Neuronal stem cell (in vitro differentiated cells): ENCODE measurements at regions not wholly inside any gene's neighbourhood (a gene's known extent, or its start where the extent isn't known, plus 50 kb on each side); places are given as distances from the start of the nearest gene placed in this dataset.
"Not testable (repeated sequence)": the region's sequence is repeated elsewhere in the genome, so short reads cannot be mapped to it uniquely, and the experiment has no call there.

Source experiments
- DNase-seq: peaks from one replicate; pipeline ENCODE4 v3.0.0-alpha.2; 2013; ENCODE audit warnings: low spot score
- H2AFZ ChIP-seq: one replicate; pipeline ENCODE4 v1.6.1; 2013; ENCODE audit warnings: mild to moderate bottlenecking, low read length, inconsistent platforms
- H2AK5ac ChIP-seq: 2 replicates; pipeline ENCODE4 v1.6.1; 2013; ENCODE audit warnings: low read depth, mild to moderate bottlenecking, inconsistent platforms, low read length, moderate library complexity, mixed read lengths
- H2BK120ac ChIP-seq: 2 replicates; pipeline ENCODE4 v1.6.1; 2013; ENCODE audit warnings: low read depth, mild to moderate bottlenecking, inconsistent platforms, low read length, moderate library complexity, mixed read lengths
- H2BK12ac ChIP-seq: one replicate; pipeline ENCODE4 v1.6.1; 2013; ENCODE audit warnings: low read length, inconsistent platforms
- H2BK15ac ChIP-seq: 2 replicates; pipeline ENCODE4 v1.6.1; 2013; ENCODE audit warnings: mild to moderate bottlenecking, low read length, inconsistent platforms, mixed read lengths
- H2BK5ac ChIP-seq: one replicate; pipeline ENCODE4 v1.6.1; 2013; ENCODE audit warnings: inconsistent platforms, mild to moderate bottlenecking, low read length, moderate library complexity
- H3K14ac ChIP-seq: one replicate; pipeline ENCODE4 v1.6.1; 2013; ENCODE audit warnings: low read length, inconsistent platforms
- H3K18ac ChIP-seq: 2 replicates; pipeline ENCODE4 v1.6.1; 2013; ENCODE audit warnings: low read length, inconsistent platforms
- H3K23ac ChIP-seq: 2 replicates; pipeline ENCODE4 v1.6.1; 2013; ENCODE audit warnings: low read depth, mild to moderate bottlenecking, mixed read lengths, low read length, inconsistent platforms; ENCODE audit not compliant: poor library complexity
- H3K27ac ChIP-seq: replicated peaks from 3 replicates; pipeline ENCODE4 v1.5.1; 2013; ENCODE audit warnings: low read length, inconsistent platforms
- H3K27me3 ChIP-seq, 3 experiments: 2 replicates each; pipeline ENCODE4 v1.6.1; 2013; ENCODE audit warnings: low read length in 3 of 3, mild to moderate bottlenecking in 2 of 3, inconsistent platforms in 1 of 3, low read depth in 1 of 3, mixed read lengths in 1 of 3, moderate library complexity in 1 of 3; ENCODE audit not compliant: control insufficient read depth in 3 of 3, insufficient read depth in 3 of 3
- H3K36me3 ChIP-seq, 2 donors: replicated peaks in 1 of 2; 2 replicates each; pipeline ENCODE4 v1.6.1; 2013; ENCODE audit warnings: low read length in 2 of 2; ENCODE audit not compliant: control insufficient read depth in 2 of 2, insufficient read depth in 2 of 2
- H3K4ac ChIP-seq: 2 replicates; pipeline ENCODE4 v1.6.1; 2013; ENCODE audit warnings: inconsistent platforms, mild to moderate bottlenecking, low read length, moderate library complexity
- H3K4me1 ChIP-seq, 2 donors: 1 replicate in 1 of 2; 2 replicates in 1 of 2; pipeline ENCODE4 v1.6.1; 2013; ENCODE audit warnings: low read length in 2 of 2, low read depth in 1 of 2; ENCODE audit not compliant: control insufficient read depth in 2 of 2, insufficient read depth in 1 of 2
- H3K4me2 ChIP-seq: one replicate; pipeline ENCODE4 v1.6.1; 2013; ENCODE audit warnings: mild to moderate bottlenecking, low read length, inconsistent platforms; ENCODE audit not compliant: insufficient read depth, poor library complexity, severe bottlenecking
- H3K4me3 ChIP-seq, 2 donors: 2 replicates each; pipeline ENCODE4 v1.5.1; 2013; ENCODE audit warnings: low read length in 2 of 2, mild to moderate bottlenecking in 2 of 2, inconsistent platforms in 1 of 2, moderate library complexity in 1 of 2
- H3K79me1 ChIP-seq: one replicate; pipeline ENCODE4 v1.6.1; 2013; ENCODE audit warnings: low read depth, mild to moderate bottlenecking, inconsistent platforms, low read length, moderate library complexity
- H3K9ac ChIP-seq: one replicate; pipeline ENCODE4 v1.6.1; 2013; ENCODE audit warnings: mild to moderate bottlenecking, low read depth, low read length, inconsistent platforms; ENCODE audit not compliant: poor library complexity
- H3K9me3 ChIP-seq, 2 donors: replicated peaks in 1 of 2; 2 replicates each; pipeline versions ENCODE3 to v1.6.1; 2013; ENCODE audit warnings: low read length in 2 of 2, mild to moderate bottlenecking in 2 of 2, inconsistent platforms in 1 of 2, low read depth in 1 of 2, mixed read lengths in 1 of 2, moderate library complexity in 1 of 2; ENCODE audit not compliant: control insufficient read depth in 2 of 2, insufficient read depth in 1 of 2
- H4K8ac ChIP-seq: one replicate; pipeline ENCODE4 v1.6.1; 2013; ENCODE audit warnings: low read depth, mild to moderate bottlenecking, inconsistent platforms, low read length, moderate library complexity
- H4K91ac ChIP-seq: one replicate; pipeline ENCODE4 v1.6.1; 2013; ENCODE audit warnings: low read length, low read depth, mild to moderate bottlenecking, inconsistent platforms; ENCODE audit not compliant: poor library complexity
- WGBS, 2 donors: extraction: QIAGEN DNeasy Blood & Tissue Kit; methylation state at CpG; one replicate each; pipeline ENCODE4 v1.1.7; 2013; ENCODE audit warnings: missing lambda C conversion rate in 2 of 2, mixed read lengths in 1 of 2; ENCODE audit not compliant: insufficient read length in 2 of 2, insufficient replicate concordance in 1 of 2; ENCODE audit errors: extremely low coverage in 2 of 2; 5-methylcytosine and 5-hydroxymethylcytosine counted together

GRCh38 chr2:88913280-88913679 is 221.8 kb downstream of the RPIA start:
- no peak overlapping the region for H2AFZ ChIP-seq
- no peak overlapping the region for H2AK5ac ChIP-seq
- H3K4me2 ChIP-seq = no peak overlapping the region
- H3K79me1 ChIP-seq = no peaks in the 10 kb centered on the region
- H2BK5ac ChIP-seq = no peak overlapping the region
- H2BK15ac ChIP-seq = no peak overlapping the region
- H3K14ac ChIP-seq = no peak overlapping the region
- no peak overlapping the region for H3K18ac ChIP-seq
- no peak overlapping the region for H3K27ac ChIP-seq
- H3K27me3 ChIP-seq = no peaks in the 10 kb centered on the region
- H3K9me3 ChIP-seq = no peaks in the 10 kb centered on the region
- no peak overlapping the region for H2BK120ac ChIP-seq
- no peak overlapping the region for H2BK12ac ChIP-seq
- no peak overlapping the region for H3K9ac ChIP-seq
- no peak overlapping the region for H3K4ac ChIP-seq
- no peak overlapping the region for H3K23ac ChIP-seq
- DNase-seq = no peak
- no peak overlapping the region for H4K8ac ChIP-seq
- no peaks in the 10 kb centered on the region for H3K36me3 ChIP-seq
- H4K91ac ChIP-seq = no peak overlapping the region
- H3K4me1 ChIP-seq = no peaks in the 10 kb centered on the region
- H3K4me3 ChIP-seq = no peak overlapping the region

- no peak overlapping the region for H3K18ac ChIP-seq
- H2AK5ac ChIP-seq = no peak overlapping the region
- no peak overlapping the region for H2BK120ac ChIP-seq
- no CpG with 5 or more reads among the region's 7 CpGs for WGBS, 2 donors
- H3K9me3 ChIP-seq = no peaks in the 10 kb centered on the region
- no peak overlapping the region for H3K27ac ChIP-seq
- H2BK5ac ChIP-seq = no peak overlapping the region
- H3K36me3 ChIP-seq = no peaks in the 10 kb centered on the region
- DNase-seq = no peak
- H3K4me3 ChIP-seq = no peak overlapping the region
- H3K79me1 ChIP-seq = no peaks in the 10 kb centered on the region
- H2AFZ ChIP-seq = no peak overlapping the region
- H3K14ac ChIP-seq = no peak overlapping the region
- H3K23ac ChIP-seq = no peak overlapping the region
- no peaks in the 10 kb centered on the region for H3K4me1 ChIP-seq
- no peak overlapping the region for H4K91ac ChIP-seq
- no peak overlapping the region for H3K4me2 ChIP-seq
- no peak overlapping the region for H4K8ac ChIP-seq
- no peak overlapping the region for H2BK15ac ChIP-seq
- H3K9ac ChIP-seq = no peak overlapping the region
- H3K27me3 ChIP-seq = no peaks in the 10 kb centered on the region
- H2BK12ac ChIP-seq = no peak overlapping the region
- no peak overlapping the region for H3K4ac ChIP-seq
Measured at GRCh38 chr2:88919087-88919738, 227.7 kb downstream of the RPIA start.

- not testable (repeated sequence) for H2BK12ac ChIP-seq, H2AFZ ChIP-seq, H2AK5ac ChIP-seq, H4K8ac ChIP-seq, H3K14ac ChIP-seq, H3K23ac ChIP-seq, H2BK5ac ChIP-seq, H3K4ac ChIP-seq, H3K18ac ChIP-seq, H4K91ac ChIP-seq, H3K27me3 ChIP-seq, H2BK120ac ChIP-seq, H3K36me3 ChIP-seq, H3K9me3 ChIP-seq, H3K4me1 ChIP-seq, H3K27ac ChIP-seq, H2BK15ac ChIP-seq, DNase-seq, H3K9ac ChIP-seq, H3K4me2 ChIP-seq, H3K79me1 ChIP-seq, H3K4me3 ChIP-seq
- no CpG with 5 or more reads among the region's 31 CpGs for WGBS, 2 donors
Measured at GRCh38 chr2:88920399-88920798, 228.9 kb downstream of the RPIA start.

GRCh38 chr2:88924533-88924932 is 233.1 kb downstream of the RPIA start:
- Histone ChIP-seq H3K23ac (no peak overlapping the region), H3K9ac (no peak overlapping the region), H3K36me3 (no peaks in the 10 kb centered on the region), H3K4me1 (no peaks in the 10 kb centered on the region), H3K27ac (no peak overlapping the region), H2AFZ (no peak overlapping the region), H3K14ac (no peak overlapping the region), H2BK12ac (no peak overlapping the region), H2BK15ac (no peak overlapping the region), H3K18ac (no peak overlapping the region), H3K4me3 (no peak overlapping the region), H3K4ac (no peak overlapping the region), H2AK5ac (no peak overlapping the region), H2BK120ac (no peak overlapping the region), H3K9me3 (no peaks in the 10 kb centered on the region), H2BK5ac (no peak overlapping the region), H3K4me2 (no peak overlapping the region), H4K91ac (no peak overlapping the region), H3K27me3 (peaks cover 0 to 2% (median 0%) of the 10 kb centered on the region in 3 experiments), H4K8ac (no peak overlapping the region), H3K79me1 (no peaks in the 10 kb centered on the region)
- no peak for DNase-seq
- no CpG with 5 or more reads among the region's 1 CpG for WGBS, 2 donors
